ENCODE measurements at regions not wholly inside any gene's neighbourhood (a gene's known extent, or its start where the extent isn't known, plus 50 kb on each side); places are given as distances from the start of the nearest gene placed in this dataset.

DNA sequence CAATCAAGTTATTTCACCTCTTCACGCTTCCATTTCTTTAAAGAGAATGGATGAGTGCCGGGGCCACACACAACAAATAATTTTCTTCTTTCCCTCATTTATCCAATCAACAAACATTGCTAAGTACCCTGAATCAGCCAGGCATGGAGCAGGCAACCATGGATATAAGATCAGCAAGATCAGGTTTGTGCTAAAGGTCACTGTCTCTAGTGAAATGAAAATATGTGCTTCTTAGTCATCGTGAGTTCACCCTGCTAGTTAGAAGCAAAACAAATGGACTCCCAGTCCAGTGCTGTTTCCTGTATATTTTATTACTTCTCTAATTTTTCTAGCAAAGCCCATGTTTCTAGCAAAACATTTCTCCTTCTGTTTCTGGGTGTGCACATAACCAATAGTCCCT is 629.2 kb downstream of the BNC2 start (continued):
- TF ChIP-seq NR3C1 (CRISPR knock-in tag; conservative IDR thresholded peaks at IDR 0.05; ENCODE audit: low read depth) (no peak), NFYB (CRISPR knock-in tag; conservative IDR thresholded peaks at IDR 0.05; ENCODE audit: low read depth) (no peak), NFATC4 (CRISPR knock-in tag; IDR thresholded peaks at IDR 0.05) (no peak), KAT7 (CRISPR knock-in tag; IDR thresholded peaks at IDR 0.05; ENCODE audit: borderline replicate concordance) (no peak), ATF1 (CRISPR knock-in tag; IDR thresholded peaks at IDR 0.05) (no peak), NFE2L1 (CRISPR knock-in tag; IDR thresholded peaks at IDR 0.05) (no peak), FOXP1 (CRISPR knock-in tag; IDR thresholded peaks at IDR 0.05; ENCODE audit: borderline replicate concordance) (no peak)
- TF ChIP-seq, protein P1, sequence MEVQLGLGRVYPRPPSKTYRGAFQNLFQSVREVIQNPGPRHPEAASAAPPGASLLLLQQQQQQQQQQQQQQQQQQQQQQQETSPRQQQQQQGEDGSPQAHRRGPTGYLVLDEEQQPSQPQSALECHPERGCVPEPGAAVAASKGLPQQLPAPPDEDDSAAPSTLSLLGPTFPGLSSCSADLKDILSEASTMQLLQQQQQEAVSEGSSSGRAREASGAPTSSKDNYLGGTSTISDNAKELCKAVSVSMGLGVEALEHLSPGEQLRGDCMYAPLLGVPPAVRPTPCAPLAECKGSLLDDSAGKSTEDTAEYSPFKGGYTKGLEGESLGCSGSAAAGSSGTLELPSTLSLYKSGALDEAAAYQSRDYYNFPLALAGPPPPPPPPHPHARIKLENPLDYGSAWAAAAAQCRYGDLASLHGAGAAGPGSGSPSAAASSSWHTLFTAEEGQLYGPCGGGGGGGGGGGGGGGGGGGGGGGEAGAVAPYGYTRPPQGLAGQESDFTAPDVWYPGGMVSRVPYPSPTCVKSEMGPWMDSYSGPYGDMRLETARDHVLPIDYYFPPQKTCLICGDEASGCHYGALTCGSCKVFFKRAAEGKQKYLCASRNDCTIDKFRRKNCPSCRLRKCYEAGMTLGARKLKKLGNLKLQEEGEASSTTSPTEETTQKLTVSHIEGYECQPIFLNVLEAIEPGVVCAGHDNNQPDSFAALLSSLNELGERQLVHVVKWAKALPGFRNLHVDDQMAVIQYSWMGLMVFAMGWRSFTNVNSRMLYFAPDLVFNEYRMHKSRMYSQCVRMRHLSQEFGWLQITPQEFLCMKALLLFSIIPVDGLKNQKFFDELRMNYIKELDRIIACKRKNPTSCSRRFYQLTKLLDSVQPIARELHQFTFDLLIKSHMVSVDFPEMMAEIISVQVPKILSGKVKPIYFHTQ (CRISPR knock-in tag; IDR thresholded peaks at IDR 0.05), result no peak
- TF ChIP-seq, protein P2, sequence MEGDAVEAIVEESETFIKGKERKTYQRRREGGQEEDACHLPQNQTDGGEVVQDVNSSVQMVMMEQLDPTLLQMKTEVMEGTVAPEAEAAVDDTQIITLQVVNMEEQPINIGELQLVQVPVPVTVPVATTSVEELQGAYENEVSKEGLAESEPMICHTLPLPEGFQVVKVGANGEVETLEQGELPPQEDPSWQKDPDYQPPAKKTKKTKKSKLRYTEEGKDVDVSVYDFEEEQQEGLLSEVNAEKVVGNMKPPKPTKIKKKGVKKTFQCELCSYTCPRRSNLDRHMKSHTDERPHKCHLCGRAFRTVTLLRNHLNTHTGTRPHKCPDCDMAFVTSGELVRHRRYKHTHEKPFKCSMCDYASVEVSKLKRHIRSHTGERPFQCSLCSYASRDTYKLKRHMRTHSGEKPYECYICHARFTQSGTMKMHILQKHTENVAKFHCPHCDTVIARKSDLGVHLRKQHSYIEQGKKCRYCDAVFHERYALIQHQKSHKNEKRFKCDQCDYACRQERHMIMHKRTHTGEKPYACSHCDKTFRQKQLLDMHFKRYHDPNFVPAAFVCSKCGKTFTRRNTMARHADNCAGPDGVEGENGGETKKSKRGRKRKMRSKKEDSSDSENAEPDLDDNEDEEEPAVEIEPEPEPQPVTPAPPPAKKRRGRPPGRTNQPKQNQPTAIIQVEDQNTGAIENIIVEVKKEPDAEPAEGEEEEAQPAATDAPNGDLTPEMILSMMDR (IDR thresholded peaks at IDR 0.05), result no peak

DNA sequence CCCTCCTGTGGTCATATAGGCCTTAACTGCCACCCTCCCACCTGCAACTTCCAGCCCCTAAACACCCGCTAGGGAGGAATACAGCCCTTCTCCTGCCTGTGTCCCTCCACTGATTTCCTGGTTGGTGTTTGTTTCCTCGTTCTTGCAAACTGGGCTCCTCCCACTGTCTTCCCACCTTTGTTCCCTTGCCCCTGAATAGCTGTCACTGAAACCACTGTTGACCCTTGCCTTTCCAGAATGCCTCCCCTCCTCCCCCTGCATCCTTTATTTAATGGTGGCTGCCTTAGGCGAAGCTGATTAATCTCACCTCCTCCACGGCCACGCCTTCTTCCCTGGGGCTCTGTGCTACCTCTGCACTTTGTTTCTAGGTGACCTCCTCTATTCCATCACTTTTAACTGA is 626.7 kb downstream of the BNC2 start:
- ChIA-PET POLR2A (no interaction called here), CTCF (no interaction called here)
- peak; percentile 93 for ATAC-seq
- H3K4me1 Mint-ChIP-seq, result peaks cover 27% of the 10 kb centered on the region
- H3K36me3 Mint-ChIP-seq, result no peaks in the 10 kb centered on the region
- H3K27me3 Mint-ChIP-seq (ENCODE audit: low read depth), result no peaks in the 10 kb centered on the region
- no peak overlapping the region for H3K27ac Mint-ChIP-seq
- TF ChIP-seq, protein P3, sequence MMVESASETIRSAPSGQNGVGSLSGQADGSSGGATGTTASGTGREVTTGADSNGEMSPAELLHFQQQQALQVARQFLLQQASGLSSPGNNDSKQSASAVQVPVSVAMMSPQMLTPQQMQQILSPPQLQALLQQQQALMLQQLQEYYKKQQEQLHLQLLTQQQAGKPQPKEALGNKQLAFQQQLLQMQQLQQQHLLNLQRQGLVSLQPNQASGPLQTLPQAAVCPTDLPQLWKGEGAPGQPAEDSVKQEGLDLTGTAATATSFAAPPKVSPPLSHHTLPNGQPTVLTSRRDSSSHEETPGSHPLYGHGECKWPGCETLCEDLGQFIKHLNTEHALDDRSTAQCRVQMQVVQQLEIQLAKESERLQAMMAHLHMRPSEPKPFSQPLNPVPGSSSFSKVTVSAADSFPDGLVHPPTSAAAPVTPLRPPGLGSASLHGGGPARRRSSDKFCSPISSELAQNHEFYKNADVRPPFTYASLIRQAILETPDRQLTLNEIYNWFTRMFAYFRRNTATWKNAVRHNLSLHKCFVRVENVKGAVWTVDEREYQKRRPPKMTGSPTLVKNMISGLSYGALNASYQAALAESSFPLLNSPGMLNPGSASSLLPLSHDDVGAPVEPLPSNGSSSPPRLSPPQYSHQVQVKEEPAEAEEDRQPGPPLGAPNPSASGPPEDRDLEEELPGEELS (CRISPR knock-in tag; IDR thresholded peaks at IDR 0.05), result no peak
- no peak for TF ChIP-seq FOXP1 (CRISPR knock-in tag; IDR thresholded peaks at IDR 0.05; ENCODE audit: borderline replicate concordance)
- peak; percentile 29; the same call in 1 of the 2 replicates for TF ChIP-seq ETV6 (CRISPR knock-in tag; IDR thresholded peaks at IDR 0.05)
- TF ChIP-seq ZNF671 (CRISPR knock-in tag; IDR thresholded peaks at IDR 0.05), result no peak
- TF ChIP-seq IRF2 (CRISPR knock-in tag; IDR thresholded peaks at IDR 0.05; ENCODE audit: borderline replicate concordance, low read depth), result no peak
- no peak for TF ChIP-seq FOXJ3 (CRISPR knock-in tag; IDR thresholded peaks at IDR 0.05; ENCODE audit: borderline replicate concordance)
- no peak for TF ChIP-seq EMX1 (CRISPR knock-in tag; IDR thresholded peaks at IDR 0.05)
- TF ChIP-seq JUN (CRISPR knock-in tag; IDR thresholded peaks at IDR 0.05), result no peak
- TF ChIP-seq RORB (CRISPR knock-in tag; IDR thresholded peaks at IDR 0.05), result no peak
- H3K4me3 Mint-ChIP-seq, result no peak overlapping the region
- H3K9me3 Mint-ChIP-seq, result no peaks in the 10 kb centered on the region
- no peak for DNase-seq (ENCODE audit: low spot score)

DNA sequence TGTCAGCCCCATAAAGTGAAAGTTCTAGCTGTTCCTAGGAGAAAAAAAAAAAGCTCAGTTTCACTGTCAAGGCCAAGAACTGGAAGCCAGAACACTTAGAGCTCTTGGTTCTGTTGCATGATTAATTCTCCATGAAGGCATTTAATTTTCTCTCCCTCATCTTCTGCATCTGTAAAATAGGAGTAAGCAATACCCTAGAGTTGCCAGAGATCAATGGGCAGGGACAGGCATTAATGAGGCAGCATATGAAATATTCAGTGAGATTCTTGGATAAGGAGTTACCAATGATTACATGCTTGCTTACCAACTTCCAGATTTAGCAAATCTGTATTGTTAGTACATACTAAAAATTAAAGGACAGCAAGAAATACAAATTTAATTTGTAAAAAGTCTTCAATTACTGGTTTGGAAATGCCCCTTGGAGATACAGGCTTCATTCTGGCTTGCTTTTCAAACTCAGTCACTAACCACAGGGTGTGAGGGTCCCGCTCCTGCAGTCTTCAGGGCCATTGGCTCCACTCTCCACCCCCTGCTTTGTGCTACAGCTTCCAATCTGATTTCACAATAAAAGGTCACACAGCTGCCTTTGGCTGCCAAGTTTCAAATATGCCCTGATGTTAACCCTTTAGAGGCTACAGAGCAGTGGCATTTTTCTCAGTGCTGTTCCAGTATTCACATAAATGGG is 624.6 kb downstream of the BNC2 start:
- CTCF ChIA-PET, result no interaction called here
- DNase-seq (ENCODE audit: low spot score), result no peak
- Mint-ChIP-seq H3K36me3 (no peaks in the 10 kb centered on the region), H3K9me3 (no peaks in the 10 kb centered on the region), H3K4me3 (no peak overlapping the region), H3K27ac (no peak overlapping the region), H3K27me3 (ENCODE audit: low read depth) (no peaks in the 10 kb centered on the region), H3K4me1 (peaks cover 27% of the 10 kb centered on the region)
- TF ChIP-seq TP53 (CRISPR knock-in tag; IDR thresholded peaks at IDR 0.05) (no peak), ATF1 (CRISPR knock-in tag; IDR thresholded peaks at IDR 0.05) (no peak)
- TF ChIP-seq, protein P4, sequence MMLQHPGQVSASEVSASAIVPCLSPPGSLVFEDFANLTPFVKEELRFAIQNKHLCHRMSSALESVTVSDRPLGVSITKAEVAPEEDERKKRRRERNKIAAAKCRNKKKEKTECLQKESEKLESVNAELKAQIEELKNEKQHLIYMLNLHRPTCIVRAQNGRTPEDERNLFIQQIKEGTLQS (CRISPR knock-in tag; conservative IDR thresholded peaks at IDR 0.05), result no peak
- TF ChIP-seq, protein P2 (IDR thresholded peaks at IDR 0.05), result no peak
- no peak for ATAC-seq
- POLR2A ChIA-PET, result no interaction called here
